ENCODE measurements at regions not wholly inside any gene's neighbourhood (a gene's known extent, or its start where the extent isn't known, plus 50 kb on each side); places are given as distances from the start of the nearest gene placed in this dataset.

DNA sequence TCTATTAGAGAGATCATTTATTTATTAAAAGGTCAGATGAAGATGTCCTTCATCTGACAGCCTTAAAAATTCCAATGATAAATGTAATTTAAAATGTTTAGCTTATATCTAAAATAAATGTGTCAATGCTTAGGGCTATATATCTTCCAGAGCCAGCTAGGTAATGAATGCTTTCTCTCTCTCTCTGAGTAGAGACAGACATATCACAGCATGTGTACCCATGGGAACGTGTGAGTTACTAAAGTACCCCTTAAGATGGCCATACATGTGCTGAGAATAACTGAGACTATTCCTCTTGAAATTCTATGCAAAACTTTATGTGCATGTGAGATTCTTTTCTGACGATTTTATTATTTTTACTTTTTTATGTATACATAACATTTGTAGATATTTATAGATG lies 420.9 kb upstream of the ST6GAL2 start:
- TF ChIP-seq POLR2A (IDR thresholded peaks at IDR 0.05) (no peak), POLR2AphosphoS5 (IDR thresholded peaks at IDR 0.05) (no peak), CTCF (IDR thresholded peaks at IDR 0.05) (no peak)
- Histone ChIP-seq H3K27ac (no peak overlapping the region), H3K4me3 (no peak overlapping the region), H3K36me3 (no peaks in the 10 kb centered on the region), H3K4me1 (no peaks in the 10 kb centered on the region), H3K27me3 (no peaks in the 10 kb centered on the region), H3K9me3 (no peaks in the 10 kb centered on the region)
- DNase-seq (ENCODE audit: low spot score in 2 of 2): no peak
- intact Hi-C loops (cut with DNase I; ENCODE audit: low total_unique reads): no loop called here

DNA sequence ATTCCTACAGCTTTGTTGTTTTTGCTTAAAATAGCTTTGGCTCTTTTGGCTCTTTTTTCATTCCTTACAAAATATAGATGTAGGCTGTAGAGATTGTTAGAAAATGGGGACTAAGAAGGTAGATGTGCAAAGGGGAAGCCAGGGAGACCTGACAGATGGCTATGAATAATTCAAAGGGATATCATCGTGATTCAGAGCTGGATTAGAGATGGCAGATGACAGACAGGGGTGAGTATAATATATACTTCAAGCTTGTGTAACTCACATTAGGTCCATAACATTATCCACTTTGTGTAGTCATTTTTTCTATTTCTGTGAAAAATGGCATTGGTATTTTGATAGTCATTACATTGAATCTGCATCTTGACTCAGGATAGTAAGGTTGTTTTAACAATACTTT lies 422.9 kb upstream of the ST6GAL2 start:
- intact Hi-C loops (cut with DNase I; ENCODE audit: low total_unique reads): no loop called here
- no peak for DNase-seq (ENCODE audit: low spot score in 2 of 2)

DNA sequence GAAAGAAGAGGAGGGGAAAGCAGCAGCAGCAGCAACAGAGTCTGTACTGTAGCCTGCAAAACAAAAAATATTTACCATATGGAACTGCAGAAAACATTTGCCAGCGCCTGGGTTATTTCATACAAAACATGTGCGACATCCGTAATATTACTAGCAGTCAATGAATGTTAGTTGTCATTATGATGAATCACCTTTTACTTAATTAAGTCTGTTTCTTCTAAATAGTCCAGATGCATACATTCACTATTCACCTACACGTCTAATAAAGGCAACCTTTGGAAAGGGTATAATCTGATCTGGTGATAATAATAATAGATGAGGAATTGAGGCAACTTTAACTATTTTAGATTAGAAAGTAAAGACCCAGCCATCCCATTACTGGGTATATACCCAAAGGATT lies 426.3 kb upstream of the ST6GAL2 start:
- Histone ChIP-seq H3K9me3 (no peaks in the 10 kb centered on the region), H3K4me3 (no peak overlapping the region), H3K27ac (no peak overlapping the region), H3K36me3 (no peaks in the 10 kb centered on the region), H3K4me1 (no peaks in the 10 kb centered on the region), H3K27me3 (no peaks in the 10 kb centered on the region)
- intact Hi-C loops (cut with DNase I; ENCODE audit: low total_unique reads): no loop called here
- TF ChIP-seq CTCF (IDR thresholded peaks at IDR 0.05): no peak
- no peak for TF ChIP-seq POLR2A (IDR thresholded peaks at IDR 0.05)
- DNase-seq (ENCODE audit: low spot score in 2 of 2): no peak

More for the DNA sequence above, 422.9 kb upstream of the ST6GAL2 start:
- no peak overlapping the region for H3K4me3 ChIP-seq
- H3K27ac ChIP-seq: no peak overlapping the region
- no peaks in the 10 kb centered on the region for H3K4me1 ChIP-seq
- no peaks in the 10 kb centered on the region for H3K27me3 ChIP-seq
- TF ChIP-seq CTCF (IDR thresholded peaks at IDR 0.05) (no peak), POLR2A (IDR thresholded peaks at IDR 0.05) (no peak), POLR2AphosphoS5 (IDR thresholded peaks at IDR 0.05) (no peak)
- H3K36me3 ChIP-seq: no peaks in the 10 kb centered on the region
- H3K9me3 ChIP-seq: no peaks in the 10 kb centered on the region

- intact Hi-C loops (cut with DNase I; ENCODE audit: low total_unique reads): no loop called here
- H3K27me3 ChIP-seq: no peaks in the 10 kb centered on the region
- no peak overlapping the region for H3K27ac ChIP-seq
- no peak overlapping the region for H3K4me3 ChIP-seq
- H3K36me3 ChIP-seq: no peaks in the 10 kb centered on the region
- TF ChIP-seq POLR2A (IDR thresholded peaks at IDR 0.05): no peak
- no peak for TF ChIP-seq POLR2AphosphoS5 (IDR thresholded peaks at IDR 0.05)
- TF ChIP-seq CTCF (IDR thresholded peaks at IDR 0.05): no peak
- no peaks in the 10 kb centered on the region for H3K9me3 ChIP-seq
- DNase-seq (ENCODE audit: low spot score in 2 of 2): no peak
- H3K4me1 ChIP-seq: no peaks in the 10 kb centered on the region
These were observed 427.3 kb upstream of the ST6GAL2 start for GRCh38 chr2:107313316-107313715.

GRCh38 chr2:107320881-107321280 lies 434.9 kb upstream of the ST6GAL2 start:
- TF ChIP-seq POLR2A (IDR thresholded peaks at IDR 0.05) (no peak), CTCF (IDR thresholded peaks at IDR 0.05) (no peak), POLR2AphosphoS5 (IDR thresholded peaks at IDR 0.05) (no peak)
- Histone ChIP-seq H3K4me1 (peaks cover 0 to 8% of the 10 kb centered on the region in 2 donors), H3K4me3 (no peak overlapping the region), H3K36me3 (no peaks in the 10 kb centered on the region), H3K9me3 (no peaks in the 10 kb centered on the region), H3K27me3 (no peaks in the 10 kb centered on the region), H3K27ac (no peak overlapping the region)
- DNase-seq (ENCODE audit: low spot score in 2 of 2): no peak
- intact Hi-C loops (cut with DNase I; ENCODE audit: low total_unique reads): no loop called here
